H9 (cell line): ENCODE measurements at regions not wholly inside any gene's neighbourhood (a gene's known extent, or its start where the extent isn't known, plus 50 kb on each side); places are given as distances from the start of the nearest gene placed in this dataset.

ENCODE experiments used
- DNase-seq: peaks from one replicate; pipeline ENCODE4 v3.0.0-alpha.2; 2017
- H2AFZ ChIP-seq: one replicate; pipeline ENCODE4 v1.6.1; 2013; ENCODE audit warnings: mild to moderate bottlenecking, low read length, control low read depth, moderate library complexity
- H2AK5ac ChIP-seq: 2 replicates; pipeline ENCODE4 v1.6.1; 2013; ENCODE audit warnings: low read length, control low read depth, mixed read lengths; ENCODE audit not compliant: insufficient read length
- H2BK120ac ChIP-seq: one replicate; pipeline ENCODE4 v1.6.1; 2013; ENCODE audit warnings: low read depth, mild to moderate bottlenecking, low read length, control low read depth, inconsistent platforms; ENCODE audit not compliant: poor library complexity, severe bottlenecking
- H2BK12ac ChIP-seq: 2 replicates; pipeline ENCODE4 v1.6.1; 2013; ENCODE audit warnings: low read length, control low read depth, mixed read lengths, low read depth; ENCODE audit not compliant: insufficient read length
- H2BK15ac ChIP-seq: 2 replicates; pipeline ENCODE4 v1.6.1; 2013; ENCODE audit warnings: low read depth, low read length, control low read depth
- H2BK20ac ChIP-seq: one replicate; pipeline ENCODE4 v1.6.1; 2013; ENCODE audit warnings: low read depth, mild to moderate bottlenecking, low read length, control low read depth, inconsistent platforms; ENCODE audit not compliant: poor library complexity, severe bottlenecking
- H2BK5ac ChIP-seq: 2 replicates; pipeline ENCODE4 v1.6.1; 2013; ENCODE audit warnings: low read length, control low read depth, mixed read lengths; ENCODE audit not compliant: insufficient read length
- H3K14ac ChIP-seq: 2 replicates; pipeline ENCODE4 v1.6.1; 2013; ENCODE audit warnings: low read length, control low read depth; ENCODE audit not compliant: insufficient read depth
- H3K18ac ChIP-seq: 2 replicates; pipeline ENCODE4 v1.6.1; 2013; ENCODE audit warnings: low read depth, mild to moderate bottlenecking, mixed read lengths, low read length, control low read depth; ENCODE audit not compliant: insufficient read length
- H3K23ac ChIP-seq: 2 replicates; pipeline ENCODE4 v1.6.1; 2013; ENCODE audit warnings: low read length, control low read depth, mixed read lengths, low read depth; ENCODE audit not compliant: insufficient read length
- H3K23me2 ChIP-seq: 2 replicates; pipeline ENCODE4 v1.6.1; 2013; ENCODE audit warnings: low read depth, mild to moderate bottlenecking, mixed read lengths, low read length, control low read depth; ENCODE audit not compliant: insufficient read length, poor library complexity, severe bottlenecking
- H3K27ac ChIP-seq: 2 replicates; pipeline ENCODE4 v1.5.1; 2013; ENCODE audit warnings: low read length, control low read depth, mixed read lengths, low read depth; ENCODE audit not compliant: insufficient read length
- H3K27me3 ChIP-seq: 2 replicates; pipeline ENCODE4 v1.6.1; 2013; ENCODE audit warnings: low read length, control low read depth, inconsistent platforms; ENCODE audit not compliant: insufficient read depth
- H3K4ac ChIP-seq: 2 replicates; pipeline ENCODE4 v1.6.1; 2013; ENCODE audit warnings: low read depth, mild to moderate bottlenecking, control low read depth, inconsistent platforms, low read length, moderate library complexity
- H3K4me1 ChIP-seq: 2 replicates; pipeline ENCODE4 v1.6.1; 2013; ENCODE audit warnings: low read length, control low read depth, inconsistent platforms; ENCODE audit not compliant: insufficient read depth
- H3K4me2 ChIP-seq: 2 replicates; pipeline ENCODE4 v1.6.1; 2013; ENCODE audit warnings: low read length, control low read depth, mixed read lengths; ENCODE audit not compliant: insufficient read length, insufficient read depth
- H3K56ac ChIP-seq: 2 replicates; pipeline ENCODE4 v1.6.1; 2013; ENCODE audit warnings: low read depth, mild to moderate bottlenecking, mixed read lengths, low read length, control low read depth; ENCODE audit not compliant: insufficient read length
- H3K79me1 ChIP-seq: 2 replicates; pipeline ENCODE4 v1.6.1; 2013; ENCODE audit warnings: low read depth, mild to moderate bottlenecking, moderate library complexity, low read length, control low read depth, inconsistent platforms; ENCODE audit not compliant: insufficient read depth, poor library complexity, severe bottlenecking
- H3K79me2 ChIP-seq: 2 replicates; pipeline ENCODE4 v1.6.1; 2013; ENCODE audit warnings: low read length, control low read depth, inconsistent platforms; ENCODE audit not compliant: insufficient read depth
- H3K9ac ChIP-seq: 2 replicates; pipeline ENCODE4 v1.6.1; 2013; ENCODE audit warnings: low read length, control low read depth, mixed read lengths; ENCODE audit not compliant: insufficient read length; ENCODE audit errors: extremely low read depth
- H3K9me3 ChIP-seq: one replicate; pipeline ENCODE4 v1.6.1; 2013; ENCODE audit warnings: low read depth, low read length, inconsistent platforms; ENCODE audit not compliant: control insufficient read depth
- H3T11ph ChIP-seq: one replicate; pipeline ENCODE4 v1.6.1; 2013; ENCODE audit warnings: mild to moderate bottlenecking, low read length, control low read depth, inconsistent platforms
- H4K20me1 ChIP-seq: one replicate; pipeline ENCODE4 v1.6.1; 2013; ENCODE audit not compliant: control insufficient read depth, insufficient read length, insufficient read depth
- H4K5ac ChIP-seq: 2 replicates; pipeline ENCODE4 v1.6.1; 2013; ENCODE audit warnings: low read depth, mild to moderate bottlenecking, mixed read lengths, low read length, control low read depth; ENCODE audit not compliant: insufficient read length
- H4K8ac ChIP-seq: replicated peaks from 2 replicates; pipeline ENCODE4 v1.6.1; 2013; ENCODE audit warnings: low read length, control low read depth, mixed read lengths, low read depth; ENCODE audit not compliant: insufficient read length
- H4K91ac ChIP-seq: 2 replicates; pipeline ENCODE4 v1.6.1; 2013; ENCODE audit warnings: low read depth, mild to moderate bottlenecking, moderate library complexity, mixed read lengths, low read length, control low read depth; ENCODE audit not compliant: insufficient read length
- H3K27ac Mint-ChIP-seq, 3 experiments: 2 replicates in 2 of 3; 3 replicates in 1 of 3; pipeline ENCODE4 v1.8.0; 2020 to 2021; ENCODE audit warnings: mixed read lengths in 3 of 3, mild to moderate bottlenecking in 1 of 3, moderate library complexity in 1 of 3
- H3K27me3 Mint-ChIP-seq: 2 replicates; pipeline ENCODE4 v1.8.0; 2021; ENCODE audit warnings: low read depth, mild to moderate bottlenecking, moderate library complexity, mixed read lengths
- H3K36me3 Mint-ChIP-seq, 3 experiments: 2 replicates in 2 of 3; 3 replicates in 1 of 3; pipeline ENCODE4 v1.8.0; 2020 to 2021; ENCODE audit warnings: low read depth in 3 of 3, mixed read lengths in 3 of 3; ENCODE audit not compliant: insufficient read depth in 1 of 3
- H3K4me1 Mint-ChIP-seq, 2 experiments: 2 replicates each; pipeline ENCODE4 v1.8.0; 2020; ENCODE audit warnings: mixed read lengths in 2 of 2
- H3K4me3 Mint-ChIP-seq, 2 experiments: 2 replicates in 1 of 2; 3 replicates in 1 of 2; pipeline ENCODE4 v1.8.0; 2020 to 2021; ENCODE audit warnings: mild to moderate bottlenecking in 2 of 2, mixed read lengths in 2 of 2, moderate library complexity in 1 of 2
- H3K9me3 Mint-ChIP-seq, 2 experiments: 2 replicates in 1 of 2; 3 replicates in 1 of 2; pipeline ENCODE4 v1.8.0; 2020; ENCODE audit warnings: mild to moderate bottlenecking in 2 of 2, mixed read lengths in 2 of 2, moderate library complexity in 1 of 2
- WGBS: extraction: QIAGEN DNeasy Blood & Tissue Kit; methylation state at CpG from one replicate; pipeline ENCODE4 v1.1.7; 2013; ENCODE audit warnings: missing lambda C conversion rate, low lambda C conversion rate, mixed read lengths; ENCODE audit not compliant: insufficient read length; ENCODE audit errors: extremely low coverage; 5-methylcytosine and 5-hydroxymethylcytosine counted together
- TF ChIP-seq, protein P1 (sequence below): fragments of 200-600 bp; sonication (generic); conservative IDR thresholded peaks from 3 replicates; pipeline ENCODE4 v1.8.0; 2021; ENCODE audit warnings: antibody characterized with exemption, mild to moderate bottlenecking

DNA sequence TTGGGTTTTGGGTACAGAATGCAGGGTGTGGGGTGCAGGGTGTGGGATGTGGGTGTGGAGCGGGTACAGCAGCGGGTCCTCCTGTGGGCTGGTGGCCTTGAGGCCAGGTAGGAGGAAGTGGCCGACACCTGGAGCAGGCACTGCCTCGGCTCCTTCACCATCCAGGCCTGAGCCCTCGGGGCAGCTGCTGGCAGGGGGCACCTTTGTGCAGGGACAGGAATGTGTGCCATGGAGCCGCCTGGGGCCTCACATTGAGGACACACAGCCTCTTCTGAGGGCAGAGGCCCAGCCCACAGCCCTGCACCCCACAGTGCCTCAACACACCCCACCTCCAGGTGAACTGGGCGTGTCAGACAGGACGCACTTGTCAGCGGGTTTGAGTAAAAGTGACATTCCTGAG, 984.0 kb downstream of the BRD1 start:
- Mint-ChIP-seq H3K9me3 (no peaks in the 10 kb centered on the region), H3K36me3 (no peaks in the 10 kb centered on the region; a peak in 1 of 7 replicates), H3K4me1 (peaks cover 0 to 1% of the 10 kb centered on the region in 2 experiments; a peak in 2 of 4 replicates), H3K4me3 (no peak overlapping the region), H3K27me3 (peaks cover 1% of the 10 kb centered on the region; the same call in 1 of the 2 replicates), H3K27ac (no peak overlapping the region)
- H2AK5ac ChIP-seq = no peak overlapping the region
- H4K5ac ChIP-seq = no peak overlapping the region
- H3K9ac ChIP-seq = no peak overlapping the region
- no peak overlapping the region for H2AFZ ChIP-seq
- no peaks in the 10 kb centered on the region for H3K9me3 ChIP-seq
- no peak overlapping the region for H3K27ac ChIP-seq
- no peak overlapping the region for H2BK5ac ChIP-seq
- H3K79me2 ChIP-seq = no peaks in the 10 kb centered on the region
- H2BK120ac ChIP-seq = no peak overlapping the region
- no peak overlapping the region for H4K8ac ChIP-seq
- H2BK12ac ChIP-seq = no peak overlapping the region
- no peak overlapping the region for H3K4me2 ChIP-seq
- no peak overlapping the region for H3K4ac ChIP-seq
- no peaks in the 10 kb centered on the region for H4K20me1 ChIP-seq
- no peaks in the 10 kb centered on the region for H3K27me3 ChIP-seq
- peak overlapping the region; percentile 51; the same call in 1 of the 2 replicates for H3K14ac ChIP-seq
- H3K4me1 ChIP-seq = no peaks in the 10 kb centered on the region
- DNase-seq = no peak
- H4K91ac ChIP-seq = no peak overlapping the region
- WGBS = no CpG with 5 or more reads among the region's 9 CpGs
- TF ChIP-seq, protein P1, sequence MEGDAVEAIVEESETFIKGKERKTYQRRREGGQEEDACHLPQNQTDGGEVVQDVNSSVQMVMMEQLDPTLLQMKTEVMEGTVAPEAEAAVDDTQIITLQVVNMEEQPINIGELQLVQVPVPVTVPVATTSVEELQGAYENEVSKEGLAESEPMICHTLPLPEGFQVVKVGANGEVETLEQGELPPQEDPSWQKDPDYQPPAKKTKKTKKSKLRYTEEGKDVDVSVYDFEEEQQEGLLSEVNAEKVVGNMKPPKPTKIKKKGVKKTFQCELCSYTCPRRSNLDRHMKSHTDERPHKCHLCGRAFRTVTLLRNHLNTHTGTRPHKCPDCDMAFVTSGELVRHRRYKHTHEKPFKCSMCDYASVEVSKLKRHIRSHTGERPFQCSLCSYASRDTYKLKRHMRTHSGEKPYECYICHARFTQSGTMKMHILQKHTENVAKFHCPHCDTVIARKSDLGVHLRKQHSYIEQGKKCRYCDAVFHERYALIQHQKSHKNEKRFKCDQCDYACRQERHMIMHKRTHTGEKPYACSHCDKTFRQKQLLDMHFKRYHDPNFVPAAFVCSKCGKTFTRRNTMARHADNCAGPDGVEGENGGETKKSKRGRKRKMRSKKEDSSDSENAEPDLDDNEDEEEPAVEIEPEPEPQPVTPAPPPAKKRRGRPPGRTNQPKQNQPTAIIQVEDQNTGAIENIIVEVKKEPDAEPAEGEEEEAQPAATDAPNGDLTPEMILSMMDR = no peak
- no peak overlapping the region for H2BK20ac ChIP-seq
- H3T11ph ChIP-seq = no peak overlapping the region
- peak overlapping the region; percentile 15 for H3K18ac ChIP-seq
- no peak overlapping the region for H3K56ac ChIP-seq
- H3K79me1 ChIP-seq = no peaks in the 10 kb centered on the region
- no peak overlapping the region for H3K23ac ChIP-seq
- H3K23me2 ChIP-seq = no peaks in the 10 kb centered on the region
- no peak overlapping the region for H2BK15ac ChIP-seq
